H1 (cell line): ENCODE measurements at regions not wholly inside any gene's neighbourhood (a gene's known extent, or its start where the extent isn't known, plus 50 kb on each side); places are given as distances from the start of the nearest gene placed in this dataset.

Experiments
- CTCF ChIA-PET: fragments of 300-600 bp; sonication (Branson Sonifier 250); formaldehyde crosslinking; loops from one replicate; lab custom pipeline; 2021; ENCODE audit not compliant: partially characterized antibody; lab: Charles Lee
- POLR2A ChIA-PET: fragments of 300-600 bp; sonication (Branson Sonifier 250); formaldehyde crosslinking; loops from one replicate; lab custom pipeline; 2021; ENCODE audit warnings: inconsistent platforms; ENCODE audit not compliant: partially characterized antibody; lab: Charles Lee
- DNase-seq, 2 experiments: peaks; one replicate each; pipeline versions ENCODE4 v3.0.0 to v3.0.0-alpha.2; 2010 to 2022; ENCODE audit warnings: low spot score in 2 of 2, low read depth in 1 of 2, mixed read lengths in 1 of 2
- FAIRE-seq: peaks from 2 replicates; lab custom pipeline; 2011; peaks lifted over from hg19 to GRCh38; lab: Jason Lieb, UNC
- H2AFZ ChIP-seq: 2 replicates; pipeline ENCODE4 v1.8.1; 2012; ENCODE audit warnings: low read length, inconsistent platforms
- H2AK5ac ChIP-seq: 2 replicates; pipeline ENCODE4 v1.6.1; 2013; ENCODE audit warnings: low read depth, low read length
- H2BK120ac ChIP-seq: replicated peaks from 2 replicates; pipeline ENCODE3; 2013; ENCODE audit warnings: low read depth, low read length, inconsistent platforms
- H2BK12ac ChIP-seq: 2 replicates; pipeline ENCODE4 v1.6.1; 2013; ENCODE audit warnings: low read depth, low read length
- H2BK15ac ChIP-seq: 2 replicates; pipeline ENCODE4 v1.6.1; 2013; ENCODE audit warnings: low read length
- H2BK20ac ChIP-seq: 2 replicates; pipeline ENCODE4 v1.6.1; 2013; ENCODE audit warnings: low read length
- H2BK5ac ChIP-seq: 2 replicates; pipeline ENCODE4 v1.6.1; 2013; ENCODE audit warnings: low read depth, low read length
- H3K14ac ChIP-seq: 2 replicates; pipeline ENCODE4 v1.6.1; 2013; ENCODE audit warnings: inconsistent platforms; ENCODE audit not compliant: insufficient read length
- H3K18ac ChIP-seq: 2 replicates; pipeline ENCODE4 v1.6.1; 2013; ENCODE audit warnings: low read length; ENCODE audit errors: extremely low read depth
- H3K23ac ChIP-seq: 2 replicates; pipeline ENCODE4 v1.6.1; 2013; ENCODE audit warnings: inconsistent platforms; ENCODE audit not compliant: insufficient read length
- H3K23me2 ChIP-seq: 2 replicates; pipeline ENCODE4 v1.6.1; 2013; ENCODE audit warnings: low read depth, low read length
- H3K27ac ChIP-seq: 2 replicates; pipeline ENCODE4 v1.6.1; 2011; ENCODE audit warnings: low read depth, low read length, inconsistent platforms
- H3K27me3 ChIP-seq, 4 experiments: replicated peaks in 1 of 4; 1 replicate in 1 of 4; 2 replicates in 3 of 4; pipeline versions ENCODE4 v1.6.1 to v1.8.1; 2011 to 2013; ENCODE audit warnings: low read length in 3 of 4, mild to moderate bottlenecking in 3 of 4, inconsistent platforms in 2 of 4, mixed read lengths in 2 of 4, moderate library complexity in 1 of 4; ENCODE audit not compliant: control insufficient read depth in 3 of 4, insufficient read depth in 3 of 4; ENCODE audit errors: extremely low read depth in 1 of 4
- H3K36me3 ChIP-seq, 4 experiments: 2 replicates each; pipeline versions ENCODE4 v1.6.1 to v1.8.1; 2011 to 2013; ENCODE audit warnings: mild to moderate bottlenecking in 4 of 4, low read length in 3 of 4, moderate library complexity in 2 of 4, control low read depth in 1 of 4, inconsistent platforms in 1 of 4; ENCODE audit not compliant: insufficient read depth in 4 of 4, control insufficient read depth in 2 of 4
- H3K4ac ChIP-seq: replicated peaks from 2 replicates; pipeline ENCODE3; 2013; ENCODE audit warnings: low read length, low read depth, mixed read lengths, inconsistent platforms; ENCODE audit not compliant: insufficient read length
- H3K4me1 ChIP-seq, 4 experiments: replicated peaks in 1 of 4; 1 replicate in 1 of 4; 2 replicates in 3 of 4; pipeline versions ENCODE4 v1.6.1 to v1.8.1; 2011 to 2013; ENCODE audit warnings: low read length in 3 of 4, inconsistent platforms in 2 of 4, mixed read lengths in 1 of 4; ENCODE audit not compliant: insufficient read depth in 4 of 4, control insufficient read depth in 3 of 4
- H3K4me2 ChIP-seq, 2 experiments: 2 replicates each; pipeline versions ENCODE4 v1.6.1 to v1.8.1; 2011 to 2013; ENCODE audit warnings: low read depth in 2 of 2, low read length in 2 of 2, control low read depth in 1 of 2, inconsistent platforms in 1 of 2, mild to moderate bottlenecking in 1 of 2; ENCODE audit not compliant: insufficient read depth in 1 of 2
- H3K4me3 ChIP-seq, 4 experiments: fragments of 200-600, 300-600 bp in 1 of 4; sonication (generic), shearing (Covaris generic), sonication (Bioruptor Twin) in 1 of 4; 2 replicates each; pipeline versions ENCODE4 v1.5.1 to v1.8.1; 2011 to 2016; ENCODE audit warnings: low read length in 4 of 4, low read depth in 3 of 4, control low read depth in 2 of 4, inconsistent platforms in 2 of 4, mild to moderate bottlenecking in 2 of 4, mixed read lengths in 1 of 4, moderate library complexity in 1 of 4; ENCODE audit not compliant: insufficient read depth in 2 of 4; ENCODE audit errors: extremely low read depth in 1 of 4
- H3K56ac ChIP-seq: replicated peaks from 2 replicates; pipeline ENCODE3; 2013; ENCODE audit warnings: low read depth, mild to moderate bottlenecking, mixed read lengths, low read length, inconsistent platforms; ENCODE audit not compliant: insufficient read length
- H3K79me1 ChIP-seq: 2 replicates; pipeline ENCODE4 v1.6.1; 2013; ENCODE audit warnings: low read depth, low read length, control low read depth
- H3K79me2 ChIP-seq, 2 experiments: 2 replicates each; pipeline versions ENCODE4 v1.6.1 to v1.8.1; 2012 to 2013; ENCODE audit warnings: low read length in 2 of 2, mild to moderate bottlenecking in 2 of 2, inconsistent platforms in 1 of 2; ENCODE audit not compliant: insufficient read depth in 2 of 2, control insufficient read depth in 1 of 2
- H3K9ac ChIP-seq, 4 experiments: replicated peaks in 1 of 4; 1 replicate in 1 of 4; 2 replicates in 3 of 4; pipeline versions ENCODE4 v1.6.1 to v1.8.1; 2011 to 2013; ENCODE audit warnings: low read depth in 3 of 4, low read length in 3 of 4, control low read depth in 2 of 4, mild to moderate bottlenecking in 2 of 4, moderate library complexity in 2 of 4, inconsistent platforms in 1 of 4; ENCODE audit errors: extremely low read depth in 1 of 4
- H3K9me3 ChIP-seq, 2 experiments: 2 replicates each; pipeline versions ENCODE4 v1.6.1 to v1.8.1; 2012 to 2013; ENCODE audit warnings: mild to moderate bottlenecking in 2 of 2, moderate library complexity in 2 of 2, control low read depth in 1 of 2, inconsistent platforms in 1 of 2, low read depth in 1 of 2, low read length in 1 of 2, mixed read lengths in 1 of 2; ENCODE audit not compliant: insufficient read depth in 2 of 2
- H4K20me1 ChIP-seq, 2 experiments: replicated peaks in 1 of 2; 2 replicates each; pipeline versions ENCODE3 to v1.8.1; 2011 to 2013; ENCODE audit warnings: inconsistent platforms in 2 of 2, low read length in 2 of 2, mild to moderate bottlenecking in 1 of 2; ENCODE audit not compliant: insufficient read depth in 2 of 2, control insufficient read depth in 1 of 2
- H4K5ac ChIP-seq: 2 replicates; pipeline ENCODE4 v1.6.1; 2013; ENCODE audit warnings: low read length, low read depth, mixed read lengths, inconsistent platforms; ENCODE audit not compliant: insufficient read length
- H4K8ac ChIP-seq: 2 replicates; pipeline ENCODE4 v1.8.0; 2013; ENCODE audit warnings: mild to moderate bottlenecking, moderate library complexity, low read length, inconsistent platforms; ENCODE audit not compliant: insufficient read depth; ENCODE audit errors: extremely low read depth
- H4K91ac ChIP-seq: replicated peaks from 2 replicates; pipeline ENCODE3; 2013; ENCODE audit warnings: low read length, mixed read lengths, inconsistent platforms; ENCODE audit not compliant: insufficient read length
- RAD21 ChIP-seq, 2 experiments: IDR thresholded peaks in 1 of 2; conservative IDR thresholded peaks in 1 of 2; 2 replicates each; pipeline ENCODE4 v1.6.1; 2011; ENCODE audit warnings: low read depth in 2 of 2, low read length in 2 of 2, improper control_type of control experiment in 1 of 2, inconsistent platforms in 1 of 2, mild to moderate bottlenecking in 1 of 2, moderate library complexity in 1 of 2
- SIRT6 ChIP-seq: IDR thresholded peaks from one replicate; pipeline ENCODE4 v1.7.1; 2012; ENCODE audit warnings: low read length, inconsistent platforms
- WGBS, 2 experiments: shearing (Covaris generic) in 1 of 2; methylation state at CpG; one replicate each; pipeline versions ENCODE4 v1.1.6 to v1.1.7; 2013 to 2015; ENCODE audit warnings: low lambda C conversion rate in 2 of 2, mixed read lengths in 2 of 2, inconsistent platforms in 1 of 2, low coverage in 1 of 2, missing lambda C conversion rate in 1 of 2; ENCODE audit not compliant: insufficient replicate concordance in 2 of 2, insufficient coverage in 1 of 2, insufficient read length in 1 of 2; ENCODE audit errors: extremely low coverage in 1 of 2, missing lambda C conversion rate in 1 of 2; 5-methylcytosine and 5-hydroxymethylcytosine counted together
- TF ChIP-seq, protein P1 (sequence below): IDR thresholded peaks from 2 replicates; pipeline ENCODE4 v1.6.1; 2012; ENCODE audit warnings: low read length, inconsistent platforms

DNA sequence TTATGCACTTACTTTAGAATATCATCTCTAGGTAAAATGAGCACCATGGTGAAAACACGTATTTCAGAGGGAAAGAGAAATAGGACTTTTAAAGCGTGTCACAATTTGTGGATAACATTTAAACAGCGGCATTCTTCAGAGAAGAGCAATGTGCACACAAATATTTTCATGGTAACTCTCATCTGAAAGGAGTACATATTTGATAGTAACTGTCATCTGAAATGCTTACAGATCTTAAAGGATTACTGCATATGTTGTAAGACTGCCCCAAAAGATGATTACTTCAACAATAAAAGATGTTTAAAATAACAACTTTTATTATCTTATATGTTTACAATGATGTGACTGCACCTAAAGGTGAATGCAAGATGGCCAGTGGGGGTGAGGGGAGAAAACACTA lies 408.8 kb downstream of the PLA2G4A start:
- CTCF ChIA-PET: no interaction called here

More for the DNA sequence above, 408.8 kb downstream of the PLA2G4A start:
- H4K5ac ChIP-seq: no peak overlapping the region
- H2BK15ac ChIP-seq: no peak overlapping the region
- H3K36me3 ChIP-seq: no peaks in the 10 kb centered on the region
- H3K9ac ChIP-seq: no peak overlapping the region
- POLR2A ChIA-PET: no interaction called here
- TF ChIP-seq, protein P1, sequence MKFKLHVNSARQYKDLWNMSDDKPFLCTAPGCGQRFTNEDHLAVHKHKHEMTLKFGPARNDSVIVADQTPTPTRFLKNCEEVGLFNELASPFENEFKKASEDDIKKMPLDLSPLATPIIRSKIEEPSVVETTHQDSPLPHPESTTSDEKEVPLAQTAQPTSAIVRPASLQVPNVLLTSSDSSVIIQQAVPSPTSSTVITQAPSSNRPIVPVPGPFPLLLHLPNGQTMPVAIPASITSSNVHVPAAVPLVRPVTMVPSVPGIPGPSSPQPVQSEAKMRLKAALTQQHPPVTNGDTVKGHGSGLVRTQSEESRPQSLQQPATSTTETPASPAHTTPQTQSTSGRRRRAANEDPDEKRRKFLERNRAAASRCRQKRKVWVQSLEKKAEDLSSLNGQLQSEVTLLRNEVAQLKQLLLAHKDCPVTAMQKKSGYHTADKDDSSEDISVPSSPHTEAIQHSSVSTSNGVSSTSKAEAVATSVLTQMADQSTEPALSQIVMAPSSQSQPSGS: no peak
- TF ChIP-seq RAD21 (IDR thresholded peaks at IDR 0.05 in 1 of 2, conservative IDR thresholded peaks at IDR 0.05 in 1 of 2; ENCODE audit: low read depth in 2 of 2, low read length in 2 of 2) (no peak), SIRT6 (no peak)
- H3K56ac ChIP-seq: no peak overlapping the region
- H3K23ac ChIP-seq: no peak overlapping the region
- H2AK5ac ChIP-seq: no peak overlapping the region
- no peak overlapping the region for H3K14ac ChIP-seq
- no peaks in the 10 kb centered on the region for H3K27me3 ChIP-seq
- H2BK5ac ChIP-seq: no peak overlapping the region
- FAIRE-seq: no peak
- H3K4me1 ChIP-seq: no peaks in the 10 kb centered on the region
- no peaks in the 10 kb centered on the region for H3K9me3 ChIP-seq
- H3K23me2 ChIP-seq: no peaks in the 10 kb centered on the region; the same call in 1 of the 2 replicates
- H3K79me1 ChIP-seq: no peaks in the 10 kb centered on the region
- no peaks in the 10 kb centered on the region for H4K20me1 ChIP-seq
- no peak overlapping the region for H3K27ac ChIP-seq
- no peak overlapping the region for H3K18ac ChIP-seq
- no peak overlapping the region for H2BK20ac ChIP-seq
- H3K4me3 ChIP-seq: no peak overlapping the region
- no peak overlapping the region for H3K4ac ChIP-seq
- no peak overlapping the region for H2AFZ ChIP-seq
- no peak overlapping the region for H3K4me2 ChIP-seq
- no peak overlapping the region for H2BK12ac ChIP-seq
- no peak for DNase-seq
- H2BK120ac ChIP-seq: no peak overlapping the region
- H3K79me2 ChIP-seq: no peaks in the 10 kb centered on the region
- WGBS, 2 experiments: 90% methylated on average over 3 of the region's 3 CpGs; no CpG with 5 or more reads in 1 of the 2 experiments
- no peak overlapping the region for H4K8ac ChIP-seq
- H4K91ac ChIP-seq: no peak overlapping the region
